ENCODE measurements at regions not wholly inside any gene's neighbourhood (a gene's known extent, or its start where the extent isn't known, plus 50 kb on each side); places are given as distances from the start of the nearest gene placed in this dataset.

DNA sequence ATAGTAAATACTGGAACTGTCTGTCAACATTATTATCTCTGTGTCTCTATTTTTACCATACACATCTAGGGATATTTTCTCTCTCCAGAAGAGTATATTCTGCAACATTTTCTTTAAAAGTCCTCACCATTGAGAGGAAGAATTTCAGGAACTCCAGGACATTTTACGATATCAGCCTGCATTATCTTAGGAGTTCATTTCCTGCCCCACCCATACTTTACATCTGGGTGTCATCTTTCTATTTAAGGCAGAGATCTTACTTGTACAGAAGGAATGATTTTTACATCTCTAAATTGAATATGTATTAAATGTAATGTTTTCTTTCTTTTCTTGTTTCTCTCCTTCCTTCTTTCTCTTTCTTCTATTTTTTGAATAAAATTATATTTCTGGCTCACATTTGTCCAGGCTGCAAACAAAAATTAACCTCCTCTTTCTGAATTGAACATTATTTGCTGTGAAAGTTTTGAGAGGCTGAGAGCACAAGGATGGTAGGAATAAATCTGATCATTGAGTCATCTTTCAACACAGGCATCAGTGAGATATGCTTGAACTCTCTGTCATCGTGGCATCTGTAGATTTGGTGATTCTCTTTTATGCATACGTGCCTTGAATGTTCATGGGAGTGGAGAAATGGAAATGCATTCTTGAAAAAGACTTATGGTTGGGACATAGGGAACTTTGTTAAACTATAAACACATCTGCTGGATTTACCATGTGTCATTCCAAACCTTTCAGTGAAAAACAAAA is 753.6 kb downstream of the SLC16A7 start:
- no peak overlapping the region for H3K4me3 ChIP-seq (ENCODE audit: low read depth, poor library complexity, severe bottlenecking)
- no peak for DNase-seq (ENCODE audit: low spot score in 2 of 2)
- intact Hi-C loops (cut with DNase I; ENCODE audit: low total_unique reads), result no loop called here
- TF ChIP-seq CTCF (IDR thresholded peaks at IDR 0.05), result no peak
- no peak for TF ChIP-seq POLR2A (IDR thresholded peaks at IDR 0.05)
- WGBS, 2 donors, result 46 to 58% methylated on average over 3 of the region's 3 CpGs

- intact Hi-C loops (cut with DNase I; ENCODE audit: low total_unique reads), result no loop called here
- DNase-seq (ENCODE audit: low spot score in 2 of 2), result no peak
- 96% methylated on average over 12 of the region's 12 CpGs for WGBS, 2 donors
- no peak overlapping the region for H3K4me3 ChIP-seq (ENCODE audit: low read depth, poor library complexity, severe bottlenecking)
- no peak for TF ChIP-seq POLR2A (IDR thresholded peaks at IDR 0.05)
- TF ChIP-seq CTCF (IDR thresholded peaks at IDR 0.05), result no peak
These were observed 791.5 kb downstream of the SLC16A7 start for GRCh38 chr12:60387356-60387755.

DNA sequence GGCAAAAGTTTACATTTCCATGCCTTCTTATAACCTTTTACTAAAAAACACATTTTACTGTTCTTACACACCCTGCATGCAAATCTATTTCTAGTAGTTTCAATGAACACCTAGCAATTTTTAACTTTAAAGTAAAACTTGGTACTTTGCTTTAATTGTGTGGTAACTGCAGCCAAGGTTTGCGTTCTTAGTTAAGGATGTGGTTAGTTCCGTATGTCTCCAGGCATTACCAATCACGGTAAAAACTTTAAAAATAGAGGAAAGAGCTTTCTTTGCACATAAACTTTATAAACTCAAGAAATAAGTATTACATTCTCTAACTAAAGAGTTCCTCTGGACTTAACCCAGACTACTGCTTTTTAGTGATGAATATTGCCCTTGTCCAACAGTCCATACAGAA is 795.2 kb downstream of the SLC16A7 start:
- intact Hi-C loops (cut with DNase I; ENCODE audit: low total_unique reads), result no loop called here
- 49 to 66% methylated on average over 3 of the region's 3 CpGs for WGBS, 2 donors
- no peak for DNase-seq (ENCODE audit: low spot score in 2 of 2)
- no peak for TF ChIP-seq CTCF (IDR thresholded peaks at IDR 0.05)
- no peak overlapping the region for H3K4me3 ChIP-seq (ENCODE audit: low read depth, poor library complexity, severe bottlenecking)

DNA sequence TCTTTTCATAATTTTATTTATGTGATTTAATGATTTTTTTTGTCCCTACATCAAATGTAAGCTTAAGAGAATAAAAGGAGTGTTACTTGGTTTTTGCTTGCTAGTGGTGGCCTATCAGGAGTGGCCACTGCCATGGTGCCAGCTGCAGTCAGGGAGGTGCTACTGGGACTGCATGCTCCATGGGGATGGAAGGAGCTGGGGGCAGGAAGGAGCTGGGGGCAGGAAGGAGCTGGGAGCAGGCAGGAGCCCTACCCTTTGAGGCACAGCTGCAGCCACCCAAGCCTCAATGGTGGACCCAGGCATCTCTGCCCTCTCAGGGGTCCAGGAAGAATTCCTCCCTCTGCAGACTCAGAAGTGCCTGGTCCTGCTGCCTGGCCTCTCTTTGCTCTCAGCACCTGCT is 796.0 kb downstream of the SLC16A7 start:
- no peak for DNase-seq (ENCODE audit: low spot score in 2 of 2)
- H3K4me3 ChIP-seq (ENCODE audit: low read depth, poor library complexity, severe bottlenecking), result no peak overlapping the region
- TF ChIP-seq CTCF (IDR thresholded peaks at IDR 0.05) (no peak), POLR2A (IDR thresholded peaks at IDR 0.05) (no peak)
- intact Hi-C loops (cut with DNase I; ENCODE audit: low total_unique reads), result no loop called here

GRCh38 chr12:60393093-60393492 is 797.3 kb downstream of the SLC16A7 start:
- WGBS, 2 donors, result 85 to 95% methylated on average over 4 to 5 of the region's 5 CpGs
- intact Hi-C loops (cut with DNase I; ENCODE audit: low total_unique reads), result no loop called here
- no peak overlapping the region for H3K4me3 ChIP-seq (ENCODE audit: low read depth, poor library complexity, severe bottlenecking)
- DNase-seq (ENCODE audit: low spot score in 2 of 2), result no peak
- TF ChIP-seq CTCF (IDR thresholded peaks at IDR 0.05), result no peak
- no peak for TF ChIP-seq POLR2A (IDR thresholded peaks at IDR 0.05)

DNA sequence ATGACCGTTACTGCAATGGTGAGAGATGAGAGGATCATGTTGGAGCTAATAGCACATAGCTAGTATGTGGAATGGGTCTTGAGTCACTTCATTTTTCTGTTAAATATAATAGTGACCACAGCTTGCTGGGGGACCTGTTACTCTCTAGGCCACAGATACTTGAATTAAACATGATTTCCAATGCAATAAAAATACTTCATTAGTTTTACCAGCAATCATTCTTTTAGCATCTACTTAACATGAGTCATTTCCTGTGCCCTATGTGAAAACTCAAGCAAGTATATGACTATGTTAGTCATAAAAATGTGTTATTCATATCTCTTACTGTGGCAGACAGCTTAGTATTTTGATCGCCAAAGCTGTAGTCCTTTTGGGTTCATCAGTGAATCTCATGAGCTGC is 798.8 kb downstream of the SLC16A7 start:
- DNase-seq (ENCODE audit: low spot score in 2 of 2), result no peak
- 78 to 79% methylated on average over 2 of the region's 2 CpGs for WGBS, 2 donors
- intact Hi-C loops (cut with DNase I; ENCODE audit: low total_unique reads), result loop anchor here (5.0 kb wide), 1 partner anchor 948 kb away; no protein-coding TSS in a partner anchor
- TF ChIP-seq POLR2A (IDR thresholded peaks at IDR 0.05) (no peak), CTCF (IDR thresholded peaks at IDR 0.05) (no peak)
- H3K4me3 ChIP-seq (ENCODE audit: low read depth, poor library complexity, severe bottlenecking), result no peak overlapping the region
